ENCODE measurements at regions not wholly inside any gene's neighbourhood (a gene's known extent, or its start where the extent isn't known, plus 50 kb on each side); places are given as distances from the start of the nearest gene placed in this dataset.

DNA sequence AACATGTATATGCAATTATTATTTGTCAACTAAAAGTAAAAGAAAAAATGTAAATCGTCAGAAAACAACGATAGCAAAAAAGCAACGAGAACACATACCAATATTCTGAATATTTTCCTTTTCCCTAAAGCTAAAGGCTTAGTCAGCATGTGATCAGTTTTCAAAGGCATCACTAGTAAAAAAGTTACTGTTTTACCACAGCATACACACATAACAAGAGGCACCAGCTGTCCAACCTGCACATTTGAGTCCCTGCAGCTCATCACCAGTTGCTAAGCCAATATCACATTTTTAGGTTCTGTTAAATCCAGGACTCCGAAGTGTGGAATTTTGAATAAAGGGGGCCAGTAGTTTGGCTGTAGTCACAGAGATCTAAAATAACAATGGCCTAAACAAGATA is 203.8 kb downstream of the ADGRA3 start:
- TF ChIP-seq CTCF (conservative IDR thresholded peaks at IDR 0.05 in 1 of 2, IDR thresholded peaks at IDR 0.05 in 1 of 2; ENCODE audit: low read depth in 1 of 2, low read length in 2 of 2) (no peak), EZH2 (IDR thresholded peaks at IDR 0.05; ENCODE audit: low read length, missing control alignments) (no peak)

Data from fibroblast of lung (primary cell).